ENCODE measurements at regions not wholly inside any gene's neighbourhood (a gene's known extent, or its start where the extent isn't known, plus 50 kb on each side); places are given as distances from the start of the nearest gene placed in this dataset.

GRCh38 chr1:164380893-164381292 is 178.1 kb upstream of the PBX1 start:
- 32% methylated on average over 4 of the region's 4 CpGs for WGBS

GRCh38 chr1:164382384-164382783 is 176.6 kb upstream of the PBX1 start:
- Histone ChIP-seq H3K9me3 (no peaks in the 10 kb centered on the region), H3K36me3 (no peaks in the 10 kb centered on the region), H3K27me3 (no peaks in the 10 kb centered on the region), H3K27ac (replicated peaks in 1 of 4) (no peak overlapping the region), H3K4me1 (no peaks in the 10 kb centered on the region), H3K4me3 (no peak overlapping the region)
- intact Hi-C loops (cut with DNase I), result no loop called here
- no peak for DNase-seq (ENCODE audit: extremely low spot score)
- WGBS, result 81% methylated on average over 8 of the region's 8 CpGs
- TF ChIP-seq EP300 (IDR thresholded peaks at IDR 0.05) (no peak), POLR2AphosphoS5 (IDR thresholded peaks at IDR 0.05) (no peak), CTCF (IDR thresholded peaks at IDR 0.05) (no peak), POLR2A (IDR thresholded peaks at IDR 0.05; ENCODE audit: low read depth) (no peak)

More at GRCh38 chr1:164380893-164381292, 178.1 kb upstream of the PBX1 start:
- Histone ChIP-seq H3K27ac (replicated peaks in 1 of 4) (no peak overlapping the region), H3K9me3 (no peaks in the 10 kb centered on the region), H3K27me3 (no peaks in the 10 kb centered on the region), H3K4me3 (no peak overlapping the region), H3K36me3 (no peaks in the 10 kb centered on the region), H3K4me1 (no peaks in the 10 kb centered on the region)
- TF ChIP-seq CTCF (IDR thresholded peaks at IDR 0.05) (no peak), EP300 (IDR thresholded peaks at IDR 0.05) (no peak), POLR2AphosphoS5 (IDR thresholded peaks at IDR 0.05) (no peak), POLR2A (IDR thresholded peaks at IDR 0.05; ENCODE audit: low read depth) (no peak)
- no peak for DNase-seq (ENCODE audit: extremely low spot score)
- intact Hi-C loops (cut with DNase I), result no loop called here

GRCh38 chr1:164384262-164384661 is 174.7 kb upstream of the PBX1 start:
- WGBS, result 91% methylated on average over 3 of the region's 3 CpGs
- no peak overlapping the region for H3K4me3 ChIP-seq
- intact Hi-C loops (cut with DNase I), result no loop called here
- no peak overlapping the region for H3K27ac ChIP-seq (replicated peaks in 1 of 4)
- H3K36me3 ChIP-seq, result no peaks in the 10 kb centered on the region
- no peak for DNase-seq (ENCODE audit: extremely low spot score)
- no peak for TF ChIP-seq POLR2A (IDR thresholded peaks at IDR 0.05; ENCODE audit: low read depth)
- no peak for TF ChIP-seq EP300 (IDR thresholded peaks at IDR 0.05)
- TF ChIP-seq POLR2AphosphoS5 (IDR thresholded peaks at IDR 0.05), result no peak
- TF ChIP-seq CTCF (IDR thresholded peaks at IDR 0.05), result no peak
- no peaks in the 10 kb centered on the region for H3K9me3 ChIP-seq
- H3K27me3 ChIP-seq, result no peaks in the 10 kb centered on the region
- H3K4me1 ChIP-seq, result no peaks in the 10 kb centered on the region

- TF ChIP-seq CTCF (IDR thresholded peaks at IDR 0.05), result no peak
- no peak for TF ChIP-seq POLR2AphosphoS5 (IDR thresholded peaks at IDR 0.05)
- TF ChIP-seq EP300 (IDR thresholded peaks at IDR 0.05), result no peak
- no peak for TF ChIP-seq POLR2A (IDR thresholded peaks at IDR 0.05; ENCODE audit: low read depth)
- WGBS, result 68% methylated on average over 2 of the region's 2 CpGs
- no peaks in the 10 kb centered on the region for H3K36me3 ChIP-seq
- no peak overlapping the region for H3K4me3 ChIP-seq
- DNase-seq (ENCODE audit: extremely low spot score), result no peak
- peaks cover 0 to 3% (median 0%) of the 10 kb centered on the region in 4 donors for H3K4me1 ChIP-seq
- H3K27me3 ChIP-seq, result no peaks in the 10 kb centered on the region
- H3K9me3 ChIP-seq, result no peaks in the 10 kb centered on the region
- intact Hi-C loops (cut with DNase I), result no loop called here
- no peak overlapping the region for H3K27ac ChIP-seq (replicated peaks in 1 of 4)
Measured at GRCh38 chr1:164417016-164417704, 141.8 kb upstream of the PBX1 start.

GRCh38 chr1:164423136-164423535 is 135.8 kb upstream of the PBX1 start:
- TF ChIP-seq POLR2AphosphoS5 (IDR thresholded peaks at IDR 0.05) (no peak), EP300 (IDR thresholded peaks at IDR 0.05) (no peak), CTCF (IDR thresholded peaks at IDR 0.05) (no peak), POLR2A (IDR thresholded peaks at IDR 0.05; ENCODE audit: low read depth) (no peak)
- Histone ChIP-seq H3K36me3 (no peaks in the 10 kb centered on the region), H3K4me3 (no peak overlapping the region), H3K27me3 (no peaks in the 10 kb centered on the region), H3K9me3 (no peaks in the 10 kb centered on the region), H3K27ac (replicated peaks in 1 of 4) (no peak overlapping the region), H3K4me1 (no peaks in the 10 kb centered on the region)
- no peak for DNase-seq (ENCODE audit: extremely low spot score)
- WGBS, result 75% methylated on average over 1 of the region's 1 CpG
- intact Hi-C loops (cut with DNase I), result no loop called here
